ENCODE measurements at regions not wholly inside any gene's neighbourhood (a gene's known extent, or its start where the extent isn't known, plus 50 kb on each side); places are given as distances from the start of the nearest gene placed in this dataset.

GRCh38 chr9:75699017-75699416 is 191.5 kb upstream of the PCSK5 start:
- TF ChIP-seq, protein P1, sequence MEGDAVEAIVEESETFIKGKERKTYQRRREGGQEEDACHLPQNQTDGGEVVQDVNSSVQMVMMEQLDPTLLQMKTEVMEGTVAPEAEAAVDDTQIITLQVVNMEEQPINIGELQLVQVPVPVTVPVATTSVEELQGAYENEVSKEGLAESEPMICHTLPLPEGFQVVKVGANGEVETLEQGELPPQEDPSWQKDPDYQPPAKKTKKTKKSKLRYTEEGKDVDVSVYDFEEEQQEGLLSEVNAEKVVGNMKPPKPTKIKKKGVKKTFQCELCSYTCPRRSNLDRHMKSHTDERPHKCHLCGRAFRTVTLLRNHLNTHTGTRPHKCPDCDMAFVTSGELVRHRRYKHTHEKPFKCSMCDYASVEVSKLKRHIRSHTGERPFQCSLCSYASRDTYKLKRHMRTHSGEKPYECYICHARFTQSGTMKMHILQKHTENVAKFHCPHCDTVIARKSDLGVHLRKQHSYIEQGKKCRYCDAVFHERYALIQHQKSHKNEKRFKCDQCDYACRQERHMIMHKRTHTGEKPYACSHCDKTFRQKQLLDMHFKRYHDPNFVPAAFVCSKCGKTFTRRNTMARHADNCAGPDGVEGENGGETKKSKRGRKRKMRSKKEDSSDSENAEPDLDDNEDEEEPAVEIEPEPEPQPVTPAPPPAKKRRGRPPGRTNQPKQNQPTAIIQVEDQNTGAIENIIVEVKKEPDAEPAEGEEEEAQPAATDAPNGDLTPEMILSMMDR (IDR thresholded peaks at IDR 0.05; ENCODE audit: low read depth, low read length), result no peak
- no peak overlapping the region for H3K4me3 ChIP-seq (ENCODE audit: low read depth, low read length)

DNA sequence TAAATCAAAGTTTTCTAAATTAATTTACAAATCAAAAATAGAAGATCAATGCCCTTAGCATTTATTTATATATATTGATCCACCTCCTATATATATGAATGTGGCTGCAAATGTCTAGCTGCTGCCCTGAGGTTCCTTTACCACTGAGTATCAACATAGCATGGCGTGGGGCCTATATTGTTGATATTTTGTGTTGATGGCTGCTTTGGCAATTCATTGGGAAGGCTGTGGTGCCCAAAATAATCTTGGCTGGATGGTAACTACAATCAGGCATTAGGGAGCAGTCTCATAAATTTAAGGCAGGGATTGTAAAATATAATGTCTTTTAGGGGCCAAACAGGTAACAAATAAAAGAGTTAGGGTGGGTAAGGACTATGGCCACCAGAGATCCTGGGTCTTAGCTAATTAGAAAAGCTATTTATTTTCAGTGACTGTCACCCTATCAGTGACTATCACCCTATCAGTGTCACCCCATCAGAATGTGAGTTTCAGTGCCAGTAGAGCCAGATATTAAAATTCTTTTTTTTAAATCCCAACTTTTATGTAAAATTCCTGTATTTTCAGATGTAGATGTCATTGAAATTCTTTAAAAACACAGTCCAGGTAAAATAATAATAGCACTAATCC is 190.7 kb upstream of the PCSK5 start:
- no peak overlapping the region for H3K4me3 ChIP-seq (ENCODE audit: low read depth, low read length)
- TF ChIP-seq, protein P1 (IDR thresholded peaks at IDR 0.05; ENCODE audit: low read depth, low read length), result no peak

- TF ChIP-seq, protein P1 (IDR thresholded peaks at IDR 0.05; ENCODE audit: low read depth, low read length), result no peak
- H3K4me3 ChIP-seq (ENCODE audit: low read depth, low read length), result no peak overlapping the region
These were observed 190.2 kb upstream of the PCSK5 start for GRCh38 chr9:75700252-75700640.

GRCh38 chr9:75707191-75707590 is 183.3 kb upstream of the PCSK5 start:
- TF ChIP-seq, protein P1 (IDR thresholded peaks at IDR 0.05; ENCODE audit: low read depth, low read length), result no peak
- H3K4me3 ChIP-seq (ENCODE audit: low read depth, low read length), result no peak overlapping the region

DNA sequence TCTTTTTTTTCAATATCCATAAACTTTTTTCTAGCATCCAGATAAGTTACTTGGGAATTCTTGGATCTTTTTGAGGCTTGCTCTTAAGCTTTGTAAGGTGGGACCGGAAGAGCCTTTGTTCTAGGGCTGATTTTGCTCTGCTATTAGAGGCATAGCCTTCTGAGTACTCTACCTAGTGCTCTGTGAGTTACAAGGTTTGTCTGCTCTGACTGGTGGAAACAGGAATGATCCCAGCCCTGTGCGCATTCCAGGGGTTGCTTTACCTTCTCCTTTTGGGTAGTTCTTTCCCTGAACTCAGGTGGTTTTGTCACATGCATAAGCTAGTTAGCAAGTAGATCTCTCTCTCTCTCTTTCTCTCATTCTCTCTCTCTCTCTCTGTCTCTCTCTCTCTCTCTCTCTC is 180.8 kb upstream of the PCSK5 start:
- TF ChIP-seq, protein P1 (IDR thresholded peaks at IDR 0.05; ENCODE audit: low read depth, low read length), result no peak

DNA sequence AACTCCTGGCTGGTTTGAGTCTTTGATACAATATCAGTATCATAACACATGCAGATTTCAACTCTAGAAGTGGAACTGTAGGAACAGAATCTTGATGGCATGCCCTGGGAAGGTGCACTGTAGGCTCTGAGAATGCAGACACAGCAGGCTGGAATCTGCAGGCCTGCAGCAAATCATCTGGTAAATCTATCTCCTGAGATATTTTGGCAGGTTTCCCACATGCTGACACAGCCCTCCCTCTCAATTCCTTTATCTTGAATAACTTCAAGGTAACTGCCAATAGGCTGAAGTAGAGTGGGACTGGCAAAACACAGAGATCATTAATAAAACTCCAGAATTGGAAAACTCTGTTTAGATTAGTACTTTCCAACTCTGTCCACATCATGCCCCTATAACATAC is 177.8 kb upstream of the PCSK5 start:
- TF ChIP-seq, protein P1 (IDR thresholded peaks at IDR 0.05; ENCODE audit: low read depth, low read length), result no peak
- H3K4me3 ChIP-seq (ENCODE audit: low read depth, low read length), result no peak overlapping the region

More for the DNA sequence above, 180.8 kb upstream of the PCSK5 start:
- no peak overlapping the region for H3K4me3 ChIP-seq (ENCODE audit: low read depth, low read length)

DNA sequence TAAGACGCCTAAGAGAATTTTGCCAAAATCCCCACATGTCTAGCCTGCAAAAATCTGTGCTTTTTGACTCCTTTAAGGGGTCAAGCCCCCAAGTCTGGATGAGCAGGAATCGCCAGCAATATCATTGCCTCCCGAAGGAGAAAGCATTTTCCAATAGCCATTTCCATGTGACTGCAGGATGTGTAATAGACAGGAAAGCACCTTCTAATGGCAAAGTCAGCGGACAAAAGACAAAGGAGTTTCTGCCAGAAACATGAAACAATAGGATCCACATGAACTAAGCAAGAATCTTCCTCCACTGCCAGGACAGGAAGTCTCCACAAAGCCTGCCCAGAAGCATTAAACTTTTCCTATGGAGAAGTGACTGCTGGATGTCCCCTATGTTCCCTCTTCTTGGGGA is 177.1 kb upstream of the PCSK5 start:
- no peak overlapping the region for H3K4me3 ChIP-seq (ENCODE audit: low read depth, low read length)
- TF ChIP-seq, protein P1 (IDR thresholded peaks at IDR 0.05; ENCODE audit: low read depth, low read length), result no peak

All from WI38 (cell line).